ENCODE measurements at regions not wholly inside any gene's neighbourhood (a gene's known extent, or its start where the extent isn't known, plus 50 kb on each side); places are given as distances from the start of the nearest gene placed in this dataset.

DNA sequence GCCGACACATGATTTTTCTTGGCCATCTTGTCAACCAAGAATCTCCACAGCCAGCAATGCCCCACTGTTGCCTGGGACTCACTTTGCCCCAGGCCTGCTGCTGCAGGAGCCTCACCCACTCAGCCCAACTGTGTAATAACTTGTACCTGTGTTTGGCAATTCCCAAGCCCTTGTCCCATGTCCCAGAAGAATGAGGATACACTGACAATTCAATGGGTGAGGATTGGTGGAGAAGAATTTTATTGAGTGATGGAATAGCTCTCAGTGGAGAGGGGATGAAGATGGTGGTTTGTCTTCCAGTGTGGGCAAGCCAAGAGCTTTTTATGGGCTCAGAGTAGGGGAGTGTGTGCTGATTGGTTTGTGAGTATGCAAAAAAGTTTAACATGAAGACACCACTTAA lies 861.9 kb downstream of the TFAP2A start:
- TF ChIP-seq, protein P1, sequence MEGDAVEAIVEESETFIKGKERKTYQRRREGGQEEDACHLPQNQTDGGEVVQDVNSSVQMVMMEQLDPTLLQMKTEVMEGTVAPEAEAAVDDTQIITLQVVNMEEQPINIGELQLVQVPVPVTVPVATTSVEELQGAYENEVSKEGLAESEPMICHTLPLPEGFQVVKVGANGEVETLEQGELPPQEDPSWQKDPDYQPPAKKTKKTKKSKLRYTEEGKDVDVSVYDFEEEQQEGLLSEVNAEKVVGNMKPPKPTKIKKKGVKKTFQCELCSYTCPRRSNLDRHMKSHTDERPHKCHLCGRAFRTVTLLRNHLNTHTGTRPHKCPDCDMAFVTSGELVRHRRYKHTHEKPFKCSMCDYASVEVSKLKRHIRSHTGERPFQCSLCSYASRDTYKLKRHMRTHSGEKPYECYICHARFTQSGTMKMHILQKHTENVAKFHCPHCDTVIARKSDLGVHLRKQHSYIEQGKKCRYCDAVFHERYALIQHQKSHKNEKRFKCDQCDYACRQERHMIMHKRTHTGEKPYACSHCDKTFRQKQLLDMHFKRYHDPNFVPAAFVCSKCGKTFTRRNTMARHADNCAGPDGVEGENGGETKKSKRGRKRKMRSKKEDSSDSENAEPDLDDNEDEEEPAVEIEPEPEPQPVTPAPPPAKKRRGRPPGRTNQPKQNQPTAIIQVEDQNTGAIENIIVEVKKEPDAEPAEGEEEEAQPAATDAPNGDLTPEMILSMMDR (IDR thresholded peaks at IDR 0.05; ENCODE audit: insufficient read depth, low read depth, low read length) = no peak
- no peak for TF ChIP-seq EZH2 (IDR thresholded peaks at IDR 0.05; ENCODE audit: insufficient read depth, low read length)
- no peak overlapping the region for H3K27ac ChIP-seq (ENCODE audit: low read depth, low read length)
- no peak for FAIRE-seq

DNA sequence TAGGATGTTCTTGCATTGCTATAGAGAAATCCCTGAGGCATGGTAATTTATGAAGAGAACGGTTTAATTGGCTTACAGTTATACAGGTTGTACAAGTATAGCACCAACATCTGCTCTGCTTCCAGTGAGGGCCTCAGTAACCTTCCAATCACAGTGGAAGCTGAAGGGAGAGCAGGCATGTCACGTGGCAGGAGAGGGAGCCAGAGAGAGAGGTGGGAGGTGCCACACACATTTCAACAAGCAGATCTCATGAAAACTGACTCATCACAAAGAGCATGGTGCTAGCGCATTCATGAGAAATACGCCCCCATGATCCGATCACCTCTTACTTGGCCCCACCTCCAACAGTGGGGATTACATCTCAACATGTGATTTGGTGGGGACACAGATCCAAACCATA lies 871.2 kb downstream of the TFAP2A start:
- H2AFZ ChIP-seq (ENCODE audit: low read depth, low read length) = no peak overlapping the region
- H3K9ac ChIP-seq (ENCODE audit: low read length) = no peak overlapping the region
- H3K4me1 Mint-ChIP-seq (ENCODE audit: low read depth, unreplicated experiment) = peaks cover 2% of the 10 kb centered on the region
- no peaks in the 10 kb centered on the region for H3K27me3 Mint-ChIP-seq (ENCODE audit: low read depth, unreplicated experiment)
- H3K4me1 ChIP-seq (ENCODE audit: insufficient read depth, low read length) = peaks cover 3% of the 10 kb centered on the region
- FAIRE-seq (no peak), DNase-seq (ENCODE audit: low read depth) (no peak)
- no peaks in the 10 kb centered on the region for H3K9me3 Mint-ChIP-seq (ENCODE audit: unreplicated experiment)
- H3K27me3 ChIP-seq (ENCODE audit: insufficient read depth, low read length) = no peaks in the 10 kb centered on the region
- H3K9me3 ChIP-seq (ENCODE audit: insufficient read depth, low read depth, low read length) = no peaks in the 10 kb centered on the region
- H3K79me2 ChIP-seq (ENCODE audit: insufficient read depth, low read length) = no peaks in the 10 kb centered on the region
- TF ChIP-seq, protein P1 (IDR thresholded peaks at IDR 0.05; ENCODE audit: insufficient read depth, low read depth, low read length) = no peak
- TF ChIP-seq EZH2 (IDR thresholded peaks at IDR 0.05; ENCODE audit: insufficient read depth, low read length) = no peak
- H4K20me1 ChIP-seq (ENCODE audit: insufficient read depth, low read length) = no peaks in the 10 kb centered on the region
- no peak overlapping the region for H3K4me3 Mint-ChIP-seq (ENCODE audit: unreplicated experiment)
- no peaks in the 10 kb centered on the region for H3K36me3 ChIP-seq (ENCODE audit: insufficient read depth, low read length)
- H3K36me3 Mint-ChIP-seq (ENCODE audit: low read depth, unreplicated experiment) = no peaks in the 10 kb centered on the region
- H3K4me3 ChIP-seq (ENCODE audit: insufficient read depth, low read depth, low read length) = no peak overlapping the region
- no peak overlapping the region for H3K27ac ChIP-seq (ENCODE audit: low read depth, low read length)
- H3K4me2 ChIP-seq (ENCODE audit: low read length) = no peak overlapping the region
- no peak overlapping the region for H3K27ac Mint-ChIP-seq (ENCODE audit: unreplicated experiment)

More for the DNA sequence above, 861.9 kb downstream of the TFAP2A start:
- H3K4me1 Mint-ChIP-seq (ENCODE audit: low read depth, unreplicated experiment) = no peaks in the 10 kb centered on the region
- H3K36me3 ChIP-seq (ENCODE audit: insufficient read depth, low read length) = no peaks in the 10 kb centered on the region
- H3K79me2 ChIP-seq (ENCODE audit: insufficient read depth, low read length) = no peaks in the 10 kb centered on the region
- no peaks in the 10 kb centered on the region for H4K20me1 ChIP-seq (ENCODE audit: insufficient read depth, low read length)
- H3K9me3 ChIP-seq (ENCODE audit: insufficient read depth, low read depth, low read length) = peaks cover 9% of the 10 kb centered on the region
- H3K27me3 Mint-ChIP-seq (ENCODE audit: low read depth, unreplicated experiment) = no peaks in the 10 kb centered on the region
- no peak overlapping the region for H3K4me3 Mint-ChIP-seq (ENCODE audit: unreplicated experiment)
- no peaks in the 10 kb centered on the region for H3K27me3 ChIP-seq (ENCODE audit: insufficient read depth, low read length)
- H3K4me2 ChIP-seq (ENCODE audit: low read length) = no peak overlapping the region
- H3K9ac ChIP-seq (ENCODE audit: low read length) = no peak overlapping the region
- no peak overlapping the region for H3K27ac Mint-ChIP-seq (ENCODE audit: unreplicated experiment)
- no peaks in the 10 kb centered on the region for H3K36me3 Mint-ChIP-seq (ENCODE audit: low read depth, unreplicated experiment)
- no peaks in the 10 kb centered on the region for H3K4me1 ChIP-seq (ENCODE audit: insufficient read depth, low read length)
- no peak overlapping the region for H2AFZ ChIP-seq (ENCODE audit: low read depth, low read length)
- H3K9me3 Mint-ChIP-seq (ENCODE audit: unreplicated experiment) = peaks cover 21% of the 10 kb centered on the region
- no peak overlapping the region for H3K4me3 ChIP-seq (ENCODE audit: insufficient read depth, low read depth, low read length)
- DNase-seq (ENCODE audit: low read depth) = no peak

DNA sequence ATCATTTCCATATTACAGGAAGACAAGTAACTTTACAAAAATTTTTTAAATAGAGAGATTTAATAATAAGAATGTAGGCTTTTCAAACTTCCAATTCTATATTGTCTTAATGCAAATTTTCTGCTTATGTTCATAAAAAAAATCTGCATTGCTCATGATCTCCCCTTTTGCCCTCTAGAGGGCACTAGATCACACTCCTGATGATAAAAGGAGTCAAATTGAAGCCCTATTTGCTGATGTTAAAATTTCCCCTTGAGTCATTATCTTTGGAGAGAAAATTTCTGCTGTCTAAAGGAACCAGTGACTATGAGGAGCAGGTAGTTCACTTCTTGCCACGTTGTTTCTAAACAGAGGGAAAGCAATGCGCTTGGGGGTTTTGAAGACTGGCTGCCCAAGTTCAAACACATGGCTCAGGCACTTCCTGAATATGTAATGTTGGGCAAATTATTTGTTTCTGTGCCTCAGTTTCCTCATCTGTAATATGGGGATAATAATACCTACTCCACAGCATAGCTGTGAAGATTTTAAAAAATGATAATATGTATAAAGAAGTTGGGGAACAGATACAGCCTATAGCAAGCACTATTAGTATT lies 874.2 kb downstream of the TFAP2A start:
- Histone ChIP-seq H3K9me3 (ENCODE audit: insufficient read depth, low read depth, low read length) (no peaks in the 10 kb centered on the region), H3K4me3 (ENCODE audit: insufficient read depth, low read depth, low read length) (no peak overlapping the region), H3K27ac (ENCODE audit: low read depth, low read length) (no peak overlapping the region), H3K4me1 (ENCODE audit: insufficient read depth, low read length) (peaks cover 11% of the 10 kb centered on the region), H3K36me3 (ENCODE audit: insufficient read depth, low read length) (no peaks in the 10 kb centered on the region), H3K9ac (ENCODE audit: low read length) (no peak overlapping the region), H3K79me2 (ENCODE audit: insufficient read depth, low read length) (no peaks in the 10 kb centered on the region), H2AFZ (ENCODE audit: low read depth, low read length) (no peak overlapping the region), H4K20me1 (ENCODE audit: insufficient read depth, low read length) (no peaks in the 10 kb centered on the region), H3K4me2 (ENCODE audit: low read length) (no peak overlapping the region), H3K27me3 (ENCODE audit: insufficient read depth, low read length) (no peaks in the 10 kb centered on the region)
- Mint-ChIP-seq H3K27ac (ENCODE audit: unreplicated experiment) (no peak overlapping the region), H3K4me1 (ENCODE audit: low read depth, unreplicated experiment) (peaks cover 8% of the 10 kb centered on the region), H3K27me3 (ENCODE audit: low read depth, unreplicated experiment) (no peaks in the 10 kb centered on the region), H3K9me3 (ENCODE audit: unreplicated experiment) (no peaks in the 10 kb centered on the region), H3K36me3 (ENCODE audit: low read depth, unreplicated experiment) (no peaks in the 10 kb centered on the region), H3K4me3 (ENCODE audit: unreplicated experiment) (no peak overlapping the region)
- FAIRE-seq = peak; percentile 5
- DNase-seq (ENCODE audit: low read depth) = peak; percentile 30
- TF ChIP-seq, protein P1 (IDR thresholded peaks at IDR 0.05; ENCODE audit: insufficient read depth, low read depth, low read length) = peak; percentile 77
- TF ChIP-seq EZH2 (IDR thresholded peaks at IDR 0.05; ENCODE audit: insufficient read depth, low read length) = no peak
